ENCODE measurements at regions not wholly inside any gene's neighbourhood (a gene's known extent, or its start where the extent isn't known, plus 50 kb on each side); places are given as distances from the start of the nearest gene placed in this dataset.

DNA sequence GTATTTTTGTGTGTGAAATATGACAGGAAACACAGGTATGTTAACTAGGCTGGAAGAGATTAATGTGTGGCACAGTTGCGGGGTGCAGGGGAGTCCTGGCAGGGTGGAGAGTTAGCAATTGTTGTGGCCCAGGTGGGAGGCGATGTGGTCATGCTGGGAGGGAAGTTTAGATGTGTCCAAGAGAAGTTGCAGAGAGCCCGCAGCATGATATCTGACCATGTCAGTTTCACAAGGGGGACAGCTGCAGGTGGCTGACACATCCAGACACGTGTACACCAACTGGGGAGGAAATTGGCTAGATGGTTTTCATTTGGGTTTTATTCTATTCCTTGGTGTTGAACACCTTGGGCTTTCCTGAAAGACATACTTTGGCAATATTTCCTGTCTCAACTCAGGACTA lies 172.8 kb upstream of the RGMA start:
- Histone ChIP-seq H3K4me3 (no peak overlapping the region), H3K9me3 (no peaks in the 10 kb centered on the region), H3K36me3 (ENCODE audit: low read depth, missing control alignments) (no peaks in the 10 kb centered on the region), H3K4me1 (no peaks in the 10 kb centered on the region), H3K27ac (no peak overlapping the region), H3K27me3 (no peaks in the 10 kb centered on the region)
- TF ChIP-seq POLR2A (IDR thresholded peaks at IDR 0.05) = no peak
- TF ChIP-seq, protein P1, sequence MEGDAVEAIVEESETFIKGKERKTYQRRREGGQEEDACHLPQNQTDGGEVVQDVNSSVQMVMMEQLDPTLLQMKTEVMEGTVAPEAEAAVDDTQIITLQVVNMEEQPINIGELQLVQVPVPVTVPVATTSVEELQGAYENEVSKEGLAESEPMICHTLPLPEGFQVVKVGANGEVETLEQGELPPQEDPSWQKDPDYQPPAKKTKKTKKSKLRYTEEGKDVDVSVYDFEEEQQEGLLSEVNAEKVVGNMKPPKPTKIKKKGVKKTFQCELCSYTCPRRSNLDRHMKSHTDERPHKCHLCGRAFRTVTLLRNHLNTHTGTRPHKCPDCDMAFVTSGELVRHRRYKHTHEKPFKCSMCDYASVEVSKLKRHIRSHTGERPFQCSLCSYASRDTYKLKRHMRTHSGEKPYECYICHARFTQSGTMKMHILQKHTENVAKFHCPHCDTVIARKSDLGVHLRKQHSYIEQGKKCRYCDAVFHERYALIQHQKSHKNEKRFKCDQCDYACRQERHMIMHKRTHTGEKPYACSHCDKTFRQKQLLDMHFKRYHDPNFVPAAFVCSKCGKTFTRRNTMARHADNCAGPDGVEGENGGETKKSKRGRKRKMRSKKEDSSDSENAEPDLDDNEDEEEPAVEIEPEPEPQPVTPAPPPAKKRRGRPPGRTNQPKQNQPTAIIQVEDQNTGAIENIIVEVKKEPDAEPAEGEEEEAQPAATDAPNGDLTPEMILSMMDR (IDR thresholded peaks at IDR 0.05) = no peak
- intact Hi-C loops (cut with DNase I; ENCODE audit: low total_unique reads) = no loop called here
- 86 to 94% methylated on average over 4 of the region's 4 CpGs for WGBS, 2 donors
- DNase-seq = no peak

DNA sequence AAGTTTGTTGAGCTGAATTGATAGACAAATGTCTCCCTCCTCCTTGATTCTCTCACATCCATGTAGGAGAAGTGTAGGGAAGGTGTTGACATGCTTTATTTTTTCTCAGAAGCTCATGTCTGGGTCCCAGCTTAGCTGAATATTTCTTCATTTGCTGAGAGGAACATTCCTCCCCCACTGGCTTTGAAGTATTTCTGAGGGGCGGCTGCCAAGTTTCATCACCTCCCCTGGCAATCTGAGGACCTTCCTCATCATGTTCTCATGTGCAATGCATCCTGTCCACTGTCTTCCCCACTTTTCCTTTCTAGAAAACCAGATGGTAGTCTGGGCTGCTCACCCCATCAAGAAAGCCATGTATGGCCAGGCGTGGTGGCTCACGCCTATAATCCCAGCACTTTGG lies 168.9 kb upstream of the RGMA start:
- Histone ChIP-seq H3K27me3 (no peaks in the 10 kb centered on the region), H3K36me3 (ENCODE audit: low read depth, missing control alignments) (no peaks in the 10 kb centered on the region), H3K4me1 (no peaks in the 10 kb centered on the region), H3K4me3 (no peak overlapping the region), H3K27ac (no peak overlapping the region), H3K9me3 (no peaks in the 10 kb centered on the region)
- intact Hi-C loops (cut with DNase I; ENCODE audit: low total_unique reads) = no loop called here
- DNase-seq = no peak
- 82 to 91% methylated on average over 3 of the region's 3 CpGs for WGBS, 2 donors
- TF ChIP-seq, protein P1 (IDR thresholded peaks at IDR 0.05) = no peak

DNA sequence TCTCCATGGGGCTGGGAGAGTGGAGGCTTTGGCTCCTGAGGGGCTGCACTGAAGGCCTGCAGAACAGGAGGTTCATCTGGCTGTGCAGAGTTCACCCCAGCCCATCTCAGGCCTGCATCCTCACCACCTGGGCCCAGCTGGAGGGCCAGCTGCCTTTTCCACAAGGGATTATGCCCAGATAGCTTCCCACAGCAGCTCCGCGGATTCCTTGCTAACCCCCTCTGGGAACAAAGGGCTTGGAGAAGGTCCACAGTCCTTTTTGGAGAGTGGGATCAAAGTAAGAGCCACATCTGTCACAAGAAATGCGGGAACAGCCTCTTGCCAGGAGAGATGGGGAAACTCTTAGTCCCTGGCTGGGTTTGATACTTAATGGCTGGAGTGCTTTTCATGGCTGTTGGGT lies 164.7 kb upstream of the RGMA start:
- Histone ChIP-seq H3K4me3 (no peak overlapping the region), H3K36me3 (ENCODE audit: low read depth, missing control alignments) (no peaks in the 10 kb centered on the region), H3K27me3 (no peaks in the 10 kb centered on the region), H3K9me3 (no peaks in the 10 kb centered on the region), H3K4me1 (no peaks in the 10 kb centered on the region), H3K27ac (no peak overlapping the region)
- no peak for DNase-seq
- intact Hi-C loops (cut with DNase I; ENCODE audit: low total_unique reads) = no loop called here
- WGBS, 2 donors = 70 to 92% methylated on average over 2 to 3 of the region's 3 CpGs
- TF ChIP-seq, protein P1 (IDR thresholded peaks at IDR 0.05) = no peak
- no peak for TF ChIP-seq POLR2A (IDR thresholded peaks at IDR 0.05)

DNA sequence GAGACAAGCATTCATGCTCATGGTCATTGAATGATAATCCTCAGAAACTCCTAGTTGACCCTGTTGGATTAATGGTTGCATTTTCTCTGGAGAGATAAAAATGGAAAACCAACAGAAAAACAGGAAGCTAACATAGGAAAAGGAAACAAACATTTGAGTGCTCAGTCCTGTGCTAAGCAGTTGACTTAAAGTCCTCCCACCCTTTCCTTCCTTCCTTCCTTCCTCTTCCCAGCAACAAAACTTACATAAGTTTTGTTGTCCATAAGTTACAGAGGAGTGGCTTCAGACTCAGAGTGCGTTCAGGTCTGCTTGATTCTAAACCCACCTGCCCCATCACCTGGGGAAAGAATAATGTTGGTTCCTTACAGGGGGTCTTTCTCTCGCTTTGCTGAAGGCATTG lies 163.8 kb upstream of the RGMA start:
- no peak for DNase-seq
- Histone ChIP-seq H3K4me3 (no peak overlapping the region), H3K27ac (no peak overlapping the region), H3K4me1 (no peaks in the 10 kb centered on the region), H3K36me3 (ENCODE audit: low read depth, missing control alignments) (no peaks in the 10 kb centered on the region), H3K27me3 (no peaks in the 10 kb centered on the region), H3K9me3 (no peaks in the 10 kb centered on the region)
- TF ChIP-seq POLR2A (IDR thresholded peaks at IDR 0.05) = no peak
- intact Hi-C loops (cut with DNase I; ENCODE audit: low total_unique reads) = no loop called here
- WGBS, 2 donors = 85 to 93% methylated on average over 2 of the region's 2 CpGs

DNA sequence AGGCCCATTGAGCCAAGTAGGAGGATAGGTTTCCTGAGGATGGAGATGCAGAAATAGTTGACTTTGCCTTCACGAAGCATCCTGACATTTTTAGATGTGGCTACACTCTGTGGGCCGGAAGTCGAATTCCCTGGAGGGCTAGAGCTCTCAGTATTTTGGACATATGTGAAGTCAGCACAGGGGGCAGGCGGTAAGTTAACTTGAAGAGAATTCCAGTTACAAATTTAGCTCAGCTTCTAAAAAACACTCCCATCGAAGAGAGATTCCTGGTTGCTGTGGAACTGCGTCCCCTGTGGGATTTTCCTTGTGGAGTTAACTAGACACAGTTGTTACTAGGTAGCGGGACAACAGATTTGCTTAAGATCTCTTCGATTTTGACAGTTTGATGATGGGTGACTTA lies 161.9 kb upstream of the RGMA start:
- Histone ChIP-seq H3K36me3 (ENCODE audit: low read depth, missing control alignments) (no peaks in the 10 kb centered on the region), H3K4me3 (no peak overlapping the region), H3K27ac (no peak overlapping the region), H3K27me3 (no peaks in the 10 kb centered on the region), H3K9me3 (no peaks in the 10 kb centered on the region), H3K4me1 (peaks cover 6% of the 10 kb centered on the region)
- WGBS, 2 donors = 69 to 70% methylated on average over 8 of the region's 8 CpGs
- no peak for DNase-seq
- TF ChIP-seq POLR2A (IDR thresholded peaks at IDR 0.05) = no peak
- TF ChIP-seq, protein P1 (IDR thresholded peaks at IDR 0.05) = no peak
- intact Hi-C loops (cut with DNase I; ENCODE audit: low total_unique reads) = no loop called here

All from testis (tissue), 2 donors.